OCI-LY1 (cell line): ENCODE measurements at regions not wholly inside any gene's neighbourhood (a gene's known extent, or its start where the extent isn't known, plus 50 kb on each side); places are given as distances from the start of the nearest gene placed in this dataset.

Experiments used
- CTCF ChIP-seq: fragments of 200-600 bp; sonication (generic), shearing (Covaris generic); IDR thresholded peaks from 2 replicates; pipeline ENCODE4 v1.5.1; 2017; ENCODE audit warnings: mild to moderate bottlenecking, antibody characterized with exemption, low read length, moderate library complexity, mixed read lengths
- EZH2 ChIP-seq: fragments of 200-600 bp; sonication (generic), shearing (Covaris generic); IDR thresholded peaks from 2 replicates; pipeline ENCODE4 v1.8.0; 2017; ENCODE audit warnings: borderline replicate concordance, mixed run types, mild to moderate bottlenecking, antibody characterized with exemption, low read length, moderate library complexity, mixed read lengths

GRCh38 chr17:79524213-79525187 is 86.4 kb downstream of the RBFOX3 start:
- no peak for TF ChIP-seq CTCF
- TF ChIP-seq EZH2, result no peak
